AG04449 (cell line): ENCODE measurements at regions not wholly inside any gene's neighbourhood (a gene's known extent, or its start where the extent isn't known, plus 50 kb on each side); places are given as distances from the start of the nearest gene placed in this dataset.
"Not testable (repeated sequence)": the region's sequence is repeated elsewhere in the genome, so short reads cannot be mapped to it uniquely, and the experiment has no call there.

Source experiments
- CTCF ChIA-PET: fragments of 350-600 bp; formaldehyde crosslinking; extraction: SDS; loops from one replicate; lab custom pipeline; 2021; ENCODE audit warnings: antibody characterized with exemption; lab: Yijun Ruan, JAX
- POLR2A ChIA-PET: fragments of 400-600, 350-600 bp; formaldehyde crosslinking; extraction: SDS; loops from one replicate; lab custom pipeline; 2020; ENCODE audit warnings: antibody characterized with exemption, inconsistent platforms; lab: Yijun Ruan, JAX
- DNase-seq: peaks from one replicate; pipeline ENCODE4 v3.0.0-alpha.2; 2010; ENCODE audit warnings: low read depth, low spot score
- H3K4me3 ChIP-seq: 2 replicates; pipeline ENCODE4 v1.5.1; 2011; ENCODE audit warnings: low read depth, mild to moderate bottlenecking, control low read depth, low read length
- CTCF ChIP-seq: IDR thresholded peaks from one replicate; pipeline ENCODE4 v1.5.1; 2011; ENCODE audit warnings: mild to moderate bottlenecking, moderate library complexity, low read length, control low read depth, inconsistent platforms; ENCODE audit not compliant: insufficient read depth; ENCODE audit errors: missing control alignments

GRCh38 chr17:34076743-34077631, 178.1 kb upstream of the CCL2 start:
- no peak for TF ChIP-seq CTCF
- POLR2A ChIA-PET = no interaction called here
- H3K4me3 ChIP-seq = no peak overlapping the region
- no peak for DNase-seq
- CTCF ChIA-PET = no interaction called here

DNA sequence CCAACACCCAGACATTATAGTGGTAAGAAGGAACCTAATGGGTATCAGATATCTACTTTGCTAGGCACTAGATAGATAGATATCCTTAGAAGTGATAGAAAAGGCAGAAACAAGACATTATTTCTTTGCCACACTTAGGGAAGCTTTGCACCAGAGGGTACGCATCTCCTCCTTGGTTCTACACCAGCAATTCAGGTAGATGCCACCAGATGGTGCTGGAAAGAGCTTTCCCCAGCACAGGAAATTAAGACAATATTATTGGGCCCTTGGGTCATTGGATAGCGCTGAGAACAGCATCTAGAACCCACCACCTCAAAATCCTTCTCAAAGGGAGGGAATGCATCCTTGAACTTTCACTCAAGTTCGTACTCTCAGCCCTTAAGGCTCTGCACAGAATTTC, 173.8 kb upstream of the CCL2 start:
- DNase-seq = no peak
- POLR2A ChIA-PET = no interaction called here
- CTCF ChIA-PET = interaction anchor here (1.0 to 1.6 kb wide), 2 partner anchors 9 to 279 kb away, joined by 3 to 5 read pairs; no protein-coding TSS in a partner anchor
- TF ChIP-seq CTCF = no peak
- H3K4me3 ChIP-seq = no peak overlapping the region

DNA sequence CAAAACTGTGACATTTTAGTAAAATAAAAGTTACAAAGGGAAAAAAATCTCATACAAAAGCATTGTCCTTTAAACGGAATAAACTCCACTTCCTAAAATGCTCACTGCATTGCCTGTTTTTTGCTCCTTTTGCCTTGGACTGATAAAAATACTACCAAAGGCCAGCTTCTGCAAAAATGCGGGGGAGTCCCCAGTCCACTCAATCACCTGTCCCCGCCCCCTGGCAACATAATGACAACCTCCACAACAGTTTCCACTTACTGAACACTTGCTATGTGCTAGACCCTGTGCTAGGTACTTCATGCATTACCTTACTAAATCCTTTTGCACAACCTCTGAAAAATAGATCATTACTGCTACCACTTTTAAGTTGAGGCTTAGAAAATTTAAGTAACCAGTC, 172.7 kb upstream of the CCL2 start:
- POLR2A ChIA-PET = no interaction called here
- CTCF ChIA-PET = no interaction called here
- H3K4me3 ChIP-seq = no peak overlapping the region
- DNase-seq = no peak
- no peak for TF ChIP-seq CTCF

GRCh38 chr17:34089042-34089441, 166.0 kb upstream of the CCL2 start:
- DNase-seq, H3K4me3 ChIP-seq, POLR2A ChIA-PET, CTCF ChIA-PET: not testable (repeated sequence)

GRCh38 chr17:34090593-34090992, 164.5 kb upstream of the CCL2 start:
- DNase-seq = no peak
- ChIA-PET CTCF (no interaction called here), POLR2A (no interaction called here)
- H3K4me3 ChIP-seq = no peak overlapping the region
- TF ChIP-seq CTCF = no peak

GRCh38 chr17:34091975-34092374, 163.1 kb upstream of the CCL2 start:
- ChIA-PET CTCF (no interaction called here), POLR2A (no interaction called here)
- TF ChIP-seq CTCF = no peak
- no peak for DNase-seq
- H3K4me3 ChIP-seq = no peak overlapping the region
